HCT116 (cell line): ENCODE measurements at regions not wholly inside any gene's neighbourhood (a gene's known extent, or its start where the extent isn't known, plus 50 kb on each side); places are given as distances from the start of the nearest gene placed in this dataset.

Experiments used
- ATAC-seq: fragments of 200-7000 bp; cut with Tn5 transposase; 2 replicates; pipeline ENCODE4 v1.9.1; 2020; ENCODE audit warnings: mild to moderate bottlenecking, moderate library complexity
- BruUV-seq: library from RNA; stranded (reverse); fragments of 400-500 nt; replicated peaks from 2 replicates; lab custom pipeline; 2021; lab: Mats Ljungman, UMichigan
- CTCF ChIA-PET: fragments of 300-600 bp; sonication (Branson Sonifier 250); formaldehyde crosslinking; loops from one replicate; lab custom pipeline; 2021; ENCODE audit warnings: antibody characterized with exemption; lab: Charles Lee
- POLR2A ChIA-PET: fragments of 300-600, 350-600 bp; sonication (Branson Sonifier 250); formaldehyde crosslinking; loops from one replicate; lab custom pipeline; 2021; ENCODE audit warnings: antibody characterized with exemption; lab: Charles Lee
- RAD21 ChIA-PET, 2 experiments: fragments of 300-600 bp; sonication (Branson Sonifier 250); formaldehyde crosslinking; loops; one replicate each; lab custom pipeline; 2023; ENCODE audit warnings: low total read pairs in 2 of 2; ENCODE audit not compliant: uncharacterized antibody in 2 of 2, unreplicated experiment in 2 of 2, low non-redundant PET in 1 of 2; lab: Charles Lee
- DNase-seq: peaks from one replicate; pipeline ENCODE4 v3.0.0-alpha.2; 2010; ENCODE audit warnings: low read depth, low spot score
- H2AFZ ChIP-seq: fragments of 200-600 bp; shearing (Covaris generic), sonication (generic); 2 replicates; pipeline ENCODE4 v1.6.1; 2017; ENCODE audit warnings: low read depth, mixed run types, mixed read lengths, antibody characterized with exemption, low read length; ENCODE audit not compliant: poor library complexity, severe bottlenecking
- H3K27ac ChIP-seq: 2 replicates; pipeline ENCODE4 v1.5.1; 2012; ENCODE audit warnings: low read depth, low read length
- H3K27me3 ChIP-seq: fragments of 200-600 bp; sonication (generic); 2 replicates; pipeline ENCODE4 v1.6.1; 2016; ENCODE audit warnings: mixed run types, low read length, mixed read lengths; ENCODE audit not compliant: insufficient read depth
- H3K36me3 ChIP-seq, 2 experiments: fragments of 200-500 bp in 1 of 2; fragments of 200-600 bp in 1 of 2; sonication (Bioruptor generic) in 1 of 2; sonication (generic) in 1 of 2; 2 replicates each; pipeline versions ENCODE4 v1.5.1 to v1.6.1; 2014 to 2016; ENCODE audit warnings: low read length in 2 of 2, inconsistent platforms in 1 of 2, mixed read lengths in 1 of 2, mixed run types in 1 of 2; ENCODE audit not compliant: insufficient read depth in 2 of 2, control insufficient read depth in 1 of 2
- H3K4me1 ChIP-seq, 2 experiments: fragments of 200-600 bp in 1 of 2; sonication (generic) in 1 of 2; 2 replicates each; pipeline versions ENCODE4 v1.5.1 to v1.6.1; 2012 to 2017; ENCODE audit warnings: low read length in 2 of 2, inconsistent platforms in 1 of 2, mild to moderate bottlenecking in 1 of 2, mixed read lengths in 1 of 2, mixed run types in 1 of 2, moderate library complexity in 1 of 2; ENCODE audit not compliant: insufficient read depth in 2 of 2, control insufficient read depth in 1 of 2
- H3K4me2 ChIP-seq: fragments of 200-600 bp; sonication (generic); 2 replicates; pipeline ENCODE4 v1.6.1; 2017; ENCODE audit warnings: mixed run types, low read length, mixed read lengths
- H3K4me3 ChIP-seq, 2 experiments: fragments of 200-600 bp in 1 of 2; sonication (generic) in 1 of 2; replicated peaks in 1 of 2; 2 replicates each; pipeline ENCODE4 v1.5.1; 2011 to 2016; ENCODE audit warnings: low read length in 2 of 2, control low read depth in 1 of 2, low read depth in 1 of 2, mild to moderate bottlenecking in 1 of 2, mixed read lengths in 1 of 2, mixed run types in 1 of 2
- H3K79me2 ChIP-seq: fragments of 200-600 bp; sonication (generic); 2 replicates; pipeline ENCODE4 v1.6.1; 2017; ENCODE audit warnings: mild to moderate bottlenecking, mixed run types, low read length, moderate library complexity, mixed read lengths; ENCODE audit not compliant: insufficient read depth
- H3K9ac ChIP-seq: fragments of 200-600 bp; sonication (generic); 2 replicates; pipeline ENCODE4 v1.6.1; 2016; ENCODE audit warnings: low read length, mixed read lengths
- H3K9me2 ChIP-seq: fragments of 200-600 bp; sonication (generic), shearing (Covaris generic); 2 replicates; pipeline ENCODE4 v1.6.1; 2017; ENCODE audit warnings: mixed run types, mild to moderate bottlenecking, moderate library complexity; ENCODE audit not compliant: insufficient read depth
- H3K9me3 ChIP-seq, 2 experiments: fragments of 200-500 bp in 1 of 2; fragments of 200-600 bp in 1 of 2; sonication (Bioruptor generic) in 1 of 2; sonication (generic) in 1 of 2; 2 replicates each; pipeline ENCODE4 v1.6.1; 2014 to 2017; ENCODE audit warnings: low read length in 2 of 2, mixed read lengths in 2 of 2, inconsistent platforms in 1 of 2, low read depth in 1 of 2, mild to moderate bottlenecking in 1 of 2, mixed run types in 1 of 2, moderate library complexity in 1 of 2; ENCODE audit not compliant: control insufficient read depth in 1 of 2, insufficient read depth in 1 of 2
- H4K20me1 ChIP-seq: fragments of 200-600 bp; sonication (generic), shearing (Covaris generic); 2 replicates; pipeline ENCODE4 v1.6.1; 2017; ENCODE audit warnings: mixed run types, mild to moderate bottlenecking, moderate library complexity; ENCODE audit not compliant: insufficient read depth
- ATF3 ChIP-seq: IDR thresholded peaks from 2 replicates; pipeline ENCODE4 v1.6.1; 2012
- CBX3 ChIP-seq: IDR thresholded peaks from 2 replicates; pipeline ENCODE4 v1.6.1; 2012; ENCODE audit warnings: low read depth
- CEBPB ChIP-seq: IDR thresholded peaks from 2 replicates; pipeline ENCODE4 v1.6.1; 2012; ENCODE audit warnings: low read depth
- CTCF ChIP-seq, 3 experiments: fragments of 200-600 bp in 1 of 3; sonication (generic) in 1 of 3; IDR thresholded peaks in 2 of 3; conservative IDR thresholded peaks in 1 of 3; 2 replicates each; pipeline ENCODE4 v1.5.1; 2012 to 2017; ENCODE audit warnings: low read depth in 2 of 3, low read length in 2 of 3, antibody characterized with exemption in 1 of 3, borderline replicate concordance in 1 of 3, control low read depth in 1 of 3, mild to moderate bottlenecking in 1 of 3, mixed read lengths in 1 of 3, mixed run types in 1 of 3, moderate library complexity in 1 of 3; ENCODE audit not compliant: insufficient read depth in 1 of 3
- EGR1 ChIP-seq: IDR thresholded peaks from 2 replicates; pipeline ENCODE4 v1.6.1; 2012; ENCODE audit warnings: low read depth
- EZH2 ChIP-seq: fragments of 200-600 bp; sonication (generic); IDR thresholded peaks from 2 replicates; pipeline ENCODE4 v1.6.1; 2017; ENCODE audit warnings: antibody characterized with exemption, mixed run types
- EZH2phosphoT487 ChIP-seq: fragments of 200-600 bp; IDR thresholded peaks from 2 replicates; pipeline ENCODE4 v1.6.1; 2018; ENCODE audit warnings: antibody characterized with exemption, borderline replicate concordance
- FOSL1 ChIP-seq: IDR thresholded peaks from 2 replicates; pipeline ENCODE4 v1.6.1; 2012; ENCODE audit warnings: low read depth
- JUND ChIP-seq: IDR thresholded peaks from 2 replicates; pipeline ENCODE4 v1.6.1; 2012
- MAX ChIP-seq: IDR thresholded peaks from 2 replicates; pipeline ENCODE4 v1.6.1; 2012
- POLR2A ChIP-seq: IDR thresholded peaks from 2 replicates; pipeline ENCODE4 v1.7.0; 2011; ENCODE audit warnings: borderline replicate concordance; ENCODE audit not compliant: insufficient read depth, insufficient read length; ENCODE audit errors: extremely low read depth
- SIN3A ChIP-seq: IDR thresholded peaks from 2 replicates; pipeline ENCODE4 v1.6.1; 2012; ENCODE audit warnings: low read depth
- SP1 ChIP-seq: IDR thresholded peaks from 2 replicates; pipeline ENCODE4 v1.6.1; 2012; ENCODE audit warnings: low read depth
- SRF ChIP-seq: IDR thresholded peaks from 2 replicates; pipeline ENCODE4 v1.6.1; 2012; ENCODE audit warnings: low read depth
- ZBTB33 ChIP-seq: IDR thresholded peaks from 2 replicates; pipeline ENCODE4 v1.6.1; 2011; ENCODE audit warnings: mild to moderate bottlenecking, low read length, moderate library complexity; ENCODE audit not compliant: insufficient replicate concordance; ENCODE audit errors: extremely low read depth
- ZFX ChIP-seq: fragments of 450-650 bp; IDR thresholded peaks from 2 replicates; pipeline ENCODE4 v1.6.1; 2017
- intact Hi-C: fragments of 100-400 bp; cut with micrococcal nuclease; formaldehyde crosslinking; loops from 2 replicates; pipeline ENCODE4 v1.10.0; 2022

- no TSS peak for BruUV-seq
- CTCF ChIA-PET = interaction anchor here (1.5 kb wide), 1 partner anchor 114 kb away, joined by 4 read pairs; no protein-coding TSS in a partner anchor
- no peak for DNase-seq
These were observed 245.4 kb downstream of the BUD13 start for GRCh38 chr11:116527180-116527991.

GRCh38 chr11:116525961-116526495 is 246.8 kb downstream of the BUD13 start:
- Histone ChIP-seq H4K20me1 (no peaks in the 10 kb centered on the region), H3K79me2 (no peaks in the 10 kb centered on the region), H3K27me3 (peaks cover 63% of the 10 kb centered on the region), H3K4me1 (no peaks in the 10 kb centered on the region), H3K9me2 (no peaks in the 10 kb centered on the region), H3K9ac (no peak overlapping the region), H2AFZ (no peak overlapping the region), H3K9me3 (0 out of 4 replicates have a peak, but pooled peaks cover 0 to 4% of the 10 kb centered on the region in 2 experiments), H3K4me3 (no peak overlapping the region), H3K4me2 (no peak overlapping the region), H3K27ac (no peak overlapping the region), H3K36me3 (no peaks in the 10 kb centered on the region)
- ChIA-PET CTCF (interaction anchor here (0.6 to 1.5 kb wide), 4 partner anchors 9 to 115 kb away, joined by 3 to 4 read pairs (median 4); no protein-coding TSS in a partner anchor), POLR2A (no interaction called here), RAD21 (interaction anchor here in 1 of 2 experiments (0.6 kb wide), 1 partner anchor 309 kb away, joined by 3 read pairs; no protein-coding TSS in a partner anchor)
- ATAC-seq = no peak
- intact Hi-C loops = no loop called here
- no peak for DNase-seq
- BruUV-seq = no TSS peak
- TF ChIP-seq EGR1 (no peak), ZBTB33 (no peak), MAX (no peak), SRF (no peak), EZH2 (no peak), POLR2A (no peak), CTCF (IDR thresholded peaks at IDR 0.05 in 2 of 3, conservative IDR thresholded peaks at IDR 0.05 in 1 of 3; ENCODE audit: borderline replicate concordance in 1 of 3, insufficient read depth in 1 of 3, low read depth in 2 of 3, low read length in 2 of 3) (no peak), EZH2phosphoT487 (no peak), SP1 (no peak), ATF3 (no peak), CEBPB (no peak), ZFX (no peak), CBX3 (no peak), SIN3A (no peak), JUND (no peak)

More at GRCh38 chr11:116527180-116527991, 245.4 kb downstream of the BUD13 start:
- ChIA-PET POLR2A (no interaction called here), RAD21 (no interaction called here)
- Histone ChIP-seq H4K20me1 (no peaks in the 10 kb centered on the region), H3K4me3 (no peak overlapping the region), H2AFZ (no peak overlapping the region), H3K4me1 (no peaks in the 10 kb centered on the region), H3K9me2 (no peaks in the 10 kb centered on the region), H3K79me2 (no peaks in the 10 kb centered on the region), H3K9me3 (0 out of 4 replicates have a peak, but pooled peaks cover 0 to 4% of the 10 kb centered on the region in 2 experiments), H3K9ac (no peak overlapping the region), H3K27ac (no peak overlapping the region), H3K27me3 (peaks cover 71% of the 10 kb centered on the region), H3K4me2 (no peak overlapping the region), H3K36me3 (no peaks in the 10 kb centered on the region)
- intact Hi-C loops = no loop called here
- TF ChIP-seq FOSL1 (no peak), POLR2A (no peak)
- ATAC-seq = no peak
